Neural progenitor cell (in vitro differentiated cells): ENCODE measurements at regions not wholly inside any gene's neighbourhood (a gene's known extent, or its start where the extent isn't known, plus 50 kb on each side); places are given as distances from the start of the nearest gene placed in this dataset.
A peak's percentile ranks its signal among the peaks of the same experiment; 100 is the strongest.

Source experiments
- DNase-seq: peaks from one replicate; pipeline ENCODE4 v3.0.0-alpha.2; 2016; ENCODE audit warnings: low spot score
- H2AFZ ChIP-seq: fragments of 200-600 bp; sonication (generic); replicated peaks from 2 replicates; pipeline ENCODE4 v1.6.1; 2016; ENCODE audit warnings: antibody characterized with exemption
- H3F3A ChIP-seq: fragments of 200-600 bp; sonication (generic); 2 replicates; pipeline ENCODE4 v1.6.1; 2016; ENCODE audit warnings: antibody characterized with exemption, low read depth
- H3K27ac ChIP-seq: fragments of 200-600 bp; sonication (generic); 2 replicates; pipeline ENCODE4 v1.5.1; 2016; ENCODE audit warnings: mild to moderate bottlenecking
- H3K27me3 ChIP-seq: fragments of 200-600 bp; sonication (generic); 2 replicates; pipeline ENCODE4 v1.6.1; 2016; ENCODE audit warnings: mild to moderate bottlenecking, moderate library complexity
- H3K36me3 ChIP-seq: fragments of 200-600 bp; sonication (generic); 2 replicates; pipeline ENCODE4 v1.5.1; 2016
- H3K4me1 ChIP-seq: fragments of 200-600 bp; sonication (generic); 2 replicates; pipeline ENCODE4 v1.6.1; 2016; ENCODE audit warnings: mixed run types
- H3K4me2 ChIP-seq: fragments of 200-600 bp; sonication (generic); 2 replicates; pipeline ENCODE4 v1.6.1; 2016
- H3K4me3 ChIP-seq: fragments of 200-600 bp; sonication (generic); 2 replicates; pipeline ENCODE4 v1.5.1; 2016
- H3K79me2 ChIP-seq: fragments of 200-600 bp; sonication (generic); 2 replicates; pipeline ENCODE4 v1.6.1; 2016; ENCODE audit warnings: low read depth
- H3K9ac ChIP-seq: fragments of 200-600 bp; sonication (generic); 2 replicates; pipeline ENCODE4 v1.6.1; 2016
- H3K9me3 ChIP-seq: fragments of 200-600 bp; sonication (generic); 2 replicates; pipeline ENCODE4 v1.5.1; 2016; ENCODE audit warnings: low read depth
- H4K20me1 ChIP-seq: fragments of 200-600 bp; sonication (generic); 2 replicates; pipeline ENCODE4 v1.6.1; 2016; ENCODE audit warnings: low read depth
- H3K27ac Mint-ChIP-seq: 3 replicates; pipeline ENCODE4 v1.8.0; 2021; ENCODE audit warnings: mixed read lengths
- H3K27me3 Mint-ChIP-seq: 2 replicates; pipeline ENCODE4 v1.8.0; 2022; ENCODE audit warnings: low read depth, mild to moderate bottlenecking, inconsistent platforms, moderate library complexity, mixed read lengths; ENCODE audit not compliant: insufficient read depth
- H3K36me3 Mint-ChIP-seq: 3 replicates; pipeline ENCODE4 v1.8.0; 2021; ENCODE audit warnings: mixed read lengths
- H3K4me1 Mint-ChIP-seq: 3 replicates; pipeline ENCODE4 v1.8.0; 2021; ENCODE audit warnings: mixed read lengths
- H3K4me3 Mint-ChIP-seq: 3 replicates; pipeline ENCODE4 v1.8.0; 2021; ENCODE audit warnings: mild to moderate bottlenecking, moderate library complexity, mixed read lengths
- H3K9me3 Mint-ChIP-seq: 3 replicates; pipeline ENCODE4 v1.8.0; 2020; ENCODE audit warnings: mixed read lengths
- EZH2 ChIP-seq: fragments of 200-600 bp; sonication (generic); IDR thresholded peaks from 2 replicates; pipeline ENCODE4 v1.6.1; 2017; ENCODE audit warnings: antibody characterized with exemption, mild to moderate bottlenecking, moderate library complexity
- EZH2phosphoT487 ChIP-seq: fragments of 200-600 bp; sonication (generic); IDR thresholded peaks from 2 replicates; pipeline ENCODE4 v1.6.1; 2017; ENCODE audit warnings: antibody characterized with exemption
- TF ChIP-seq, protein P1 (sequence below): fragments of 200-600 bp; sonication (generic); IDR thresholded peaks from 2 replicates; pipeline ENCODE4 v1.5.1; 2017; ENCODE audit warnings: antibody characterized with exemption, mild to moderate bottlenecking

DNA sequence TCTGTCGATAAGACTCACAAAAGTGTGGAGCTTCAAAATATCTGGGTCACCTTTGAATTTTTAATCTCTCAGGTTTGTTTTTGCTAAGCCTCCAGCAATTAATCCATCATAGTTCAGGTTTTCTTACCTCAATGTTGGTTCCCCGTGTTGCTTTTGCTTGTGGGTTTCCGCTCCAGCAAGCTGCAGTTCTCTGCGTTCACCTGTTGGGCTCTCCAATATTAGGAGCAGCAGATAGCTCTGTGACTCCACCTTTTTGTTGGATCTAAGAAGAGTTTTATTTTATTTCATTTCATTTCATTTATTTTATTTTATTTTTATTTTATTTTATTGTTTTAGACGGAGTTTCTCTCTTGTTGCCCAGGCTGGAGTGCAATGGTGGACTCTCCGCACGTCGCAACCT lies 335.5 kb downstream of the COL11A1 start:
- H3K4me2 ChIP-seq: no peak overlapping the region
- no peak for DNase-seq
- no peaks in the 10 kb centered on the region for H3K27me3 Mint-ChIP-seq
- H3K9me3 ChIP-seq: no peaks in the 10 kb centered on the region
- no peak overlapping the region for H3K9ac ChIP-seq
- no peaks in the 10 kb centered on the region for H3K36me3 ChIP-seq
- H3K27ac ChIP-seq: no peak overlapping the region
- H3K36me3 Mint-ChIP-seq: no peaks in the 10 kb centered on the region
- no peaks in the 10 kb centered on the region for H3K27me3 ChIP-seq
- no peaks in the 10 kb centered on the region for H3K79me2 ChIP-seq
- TF ChIP-seq EZH2phosphoT487: no peak
- no peak for TF ChIP-seq EZH2
- TF ChIP-seq, protein P1, sequence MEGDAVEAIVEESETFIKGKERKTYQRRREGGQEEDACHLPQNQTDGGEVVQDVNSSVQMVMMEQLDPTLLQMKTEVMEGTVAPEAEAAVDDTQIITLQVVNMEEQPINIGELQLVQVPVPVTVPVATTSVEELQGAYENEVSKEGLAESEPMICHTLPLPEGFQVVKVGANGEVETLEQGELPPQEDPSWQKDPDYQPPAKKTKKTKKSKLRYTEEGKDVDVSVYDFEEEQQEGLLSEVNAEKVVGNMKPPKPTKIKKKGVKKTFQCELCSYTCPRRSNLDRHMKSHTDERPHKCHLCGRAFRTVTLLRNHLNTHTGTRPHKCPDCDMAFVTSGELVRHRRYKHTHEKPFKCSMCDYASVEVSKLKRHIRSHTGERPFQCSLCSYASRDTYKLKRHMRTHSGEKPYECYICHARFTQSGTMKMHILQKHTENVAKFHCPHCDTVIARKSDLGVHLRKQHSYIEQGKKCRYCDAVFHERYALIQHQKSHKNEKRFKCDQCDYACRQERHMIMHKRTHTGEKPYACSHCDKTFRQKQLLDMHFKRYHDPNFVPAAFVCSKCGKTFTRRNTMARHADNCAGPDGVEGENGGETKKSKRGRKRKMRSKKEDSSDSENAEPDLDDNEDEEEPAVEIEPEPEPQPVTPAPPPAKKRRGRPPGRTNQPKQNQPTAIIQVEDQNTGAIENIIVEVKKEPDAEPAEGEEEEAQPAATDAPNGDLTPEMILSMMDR: no peak
- H3K4me1 Mint-ChIP-seq: peaks cover 5% of the 10 kb centered on the region
- H3K9me3 Mint-ChIP-seq: no peaks in the 10 kb centered on the region
- H4K20me1 ChIP-seq: no peaks in the 10 kb centered on the region
- no peak overlapping the region for H2AFZ ChIP-seq
- H3K4me3 Mint-ChIP-seq: no peak overlapping the region
- H3K4me3 ChIP-seq: no peak overlapping the region
- H3K27ac Mint-ChIP-seq: no peak overlapping the region
- H3K4me1 ChIP-seq: no peaks in the 10 kb centered on the region
- no peaks in the 10 kb centered on the region for H3F3A ChIP-seq

- Histone ChIP-seq H3K9me3 (no peaks in the 10 kb centered on the region), H3K27ac (no peak overlapping the region), H3K79me2 (no peaks in the 10 kb centered on the region), H2AFZ (peak overlapping the region; percentile 3), H4K20me1 (no peaks in the 10 kb centered on the region), H3K4me2 (no peak overlapping the region), H3K9ac (no peak overlapping the region), H3F3A (no peaks in the 10 kb centered on the region), H3K4me3 (no peak overlapping the region), H3K4me1 (no peaks in the 10 kb centered on the region), H3K36me3 (no peaks in the 10 kb centered on the region), H3K27me3 (no peaks in the 10 kb centered on the region)
- DNase-seq: no peak
- Mint-ChIP-seq H3K36me3 (no peaks in the 10 kb centered on the region), H3K9me3 (no peaks in the 10 kb centered on the region), H3K4me3 (no peak overlapping the region), H3K27me3 (no peaks in the 10 kb centered on the region), H3K27ac (no peak overlapping the region), H3K4me1 (no peaks in the 10 kb centered on the region)
- TF ChIP-seq, protein P1: no peak
- TF ChIP-seq EZH2 (no peak), EZH2phosphoT487 (no peak)
Observed at GRCh38 chr1:102758418-102758817, 349.9 kb downstream of the COL11A1 start.

GRCh38 chr1:102757363-102757762 lies 351.0 kb downstream of the COL11A1 start:
- Histone ChIP-seq H3K4me2 (no peak overlapping the region), H3K4me1 (no peaks in the 10 kb centered on the region), H3K79me2 (no peaks in the 10 kb centered on the region), H2AFZ (no peak overlapping the region), H3K27me3 (no peaks in the 10 kb centered on the region), H3K27ac (no peak overlapping the region), H3K36me3 (no peaks in the 10 kb centered on the region), H3K9me3 (no peaks in the 10 kb centered on the region), H3F3A (no peaks in the 10 kb centered on the region), H3K4me3 (no peak overlapping the region), H3K9ac (no peak overlapping the region), H4K20me1 (no peaks in the 10 kb centered on the region)
- TF ChIP-seq, protein P1: no peak
- TF ChIP-seq EZH2phosphoT487: no peak
- TF ChIP-seq EZH2: no peak
- H3K4me3 Mint-ChIP-seq: no peak overlapping the region
- no peaks in the 10 kb centered on the region for H3K27me3 Mint-ChIP-seq
- no peaks in the 10 kb centered on the region for H3K9me3 Mint-ChIP-seq
- DNase-seq: no peak
- H3K27ac Mint-ChIP-seq: no peak overlapping the region
- no peaks in the 10 kb centered on the region for H3K4me1 Mint-ChIP-seq
- no peaks in the 10 kb centered on the region for H3K36me3 Mint-ChIP-seq

GRCh38 chr1:102751111-102751510 lies 357.2 kb downstream of the COL11A1 start:
- no peaks in the 10 kb centered on the region for H3K9me3 ChIP-seq
- H3K36me3 Mint-ChIP-seq: no peaks in the 10 kb centered on the region
- no peak overlapping the region for H3K27ac ChIP-seq

More at GRCh38 chr1:102751111-102751510, 357.2 kb downstream of the COL11A1 start:
- Mint-ChIP-seq H3K4me1 (no peaks in the 10 kb centered on the region), H3K27me3 (peaks cover 2% of the 10 kb centered on the region), H3K27ac (no peak overlapping the region), H3K4me3 (no peak overlapping the region), H3K9me3 (no peaks in the 10 kb centered on the region)
- Histone ChIP-seq H3K4me1 (no peaks in the 10 kb centered on the region), H2AFZ (no peak overlapping the region), H3K79me2 (no peaks in the 10 kb centered on the region), H3K36me3 (no peaks in the 10 kb centered on the region), H3K9ac (no peak overlapping the region), H3K27me3 (no peaks in the 10 kb centered on the region), H3K4me3 (no peak overlapping the region), H3F3A (no peaks in the 10 kb centered on the region), H4K20me1 (no peaks in the 10 kb centered on the region), H3K4me2 (no peak overlapping the region)
- no peak for DNase-seq
- no peak for TF ChIP-seq EZH2phosphoT487
- TF ChIP-seq, protein P1: no peak
- TF ChIP-seq EZH2: no peak
